ENCODE measurements at regions not wholly inside any gene's neighbourhood (a gene's known extent, or its start where the extent isn't known, plus 50 kb on each side); places are given as distances from the start of the nearest gene placed in this dataset.

- FAIRE-seq, result no peak
These were observed 90.5 kb upstream of the EYA2 start for GRCh38 chr20:46804126-46804525.

GRCh38 chr20:46805836-46806235 is 88.8 kb upstream of the EYA2 start:
- no peaks in the 10 kb centered on the region for H3K79me2 ChIP-seq (ENCODE audit: control insufficient read depth, insufficient read depth, low read length)
- FAIRE-seq, result no peak
- no peaks in the 10 kb centered on the region for H4K20me1 ChIP-seq (ENCODE audit: control insufficient read depth, extremely low read depth, insufficient read depth, low read length)
- H3K4me2 ChIP-seq (ENCODE audit: control insufficient read depth, extremely low read depth, insufficient read depth, low read depth, low read length), result no peak overlapping the region
- H3K9ac ChIP-seq (ENCODE audit: control insufficient read depth, extremely low read depth, insufficient read depth, low read length), result no peak overlapping the region
- dilution Hi-C loops (cut with MboI; ENCODE audit: extremely low pct_ligation_motif_present, low sequenced_read_pairs), result no loop called here
- H3K9me3 ChIP-seq (ENCODE audit: control insufficient read depth, low read depth, low read length), result no peaks in the 10 kb centered on the region
- H3K27me3 ChIP-seq (ENCODE audit: control insufficient read depth, extremely low read depth, insufficient read depth, low read length), result peaks cover 10% of the 10 kb centered on the region
- DNase-seq (ENCODE audit: low read depth, low spot score), result no peak
- no peak overlapping the region for H3K4me3 ChIP-seq (ENCODE audit: control insufficient read depth in 2 of 3, extremely low read depth in 1 of 3, insufficient read depth in 2 of 3, low read depth in 1 of 3, low read length in 3 of 3)
- H2AFZ ChIP-seq (ENCODE audit: control insufficient read depth, low read length), result no peak overlapping the region
- H3K9me1 ChIP-seq (ENCODE audit: control insufficient read depth, extremely low read depth, insufficient read depth, low read length), result no peaks in the 10 kb centered on the region
- TF ChIP-seq EZH2 (IDR thresholded peaks at IDR 0.05; ENCODE audit: low read length) (no peak), CTCF (optimal IDR thresholded peaks at IDR 0.05 in 1 of 3, IDR thresholded peaks at IDR 0.05 in 1 of 3, conservative IDR thresholded peaks at IDR 0.05 in 1 of 3; ENCODE audit: extremely low read depth in 1 of 3, insufficient read depth in 2 of 3, low read length in 3 of 3) (no peak)
- H3K36me3 ChIP-seq (ENCODE audit: control insufficient read depth in 2 of 2, extremely low read depth in 1 of 2, insufficient read depth in 2 of 2, low read length in 2 of 2), result no peaks in the 10 kb centered on the region
- H3K4me1 ChIP-seq (ENCODE audit: control insufficient read depth, extremely low read depth, insufficient read depth, low read length), result no peaks in the 10 kb centered on the region
- no peak overlapping the region for H3K27ac ChIP-seq (ENCODE audit: control insufficient read depth, insufficient read depth, low read length)

More at GRCh38 chr20:46804126-46804525, 90.5 kb upstream of the EYA2 start:
- TF ChIP-seq CTCF (optimal IDR thresholded peaks at IDR 0.05 in 1 of 3, IDR thresholded peaks at IDR 0.05 in 1 of 3, conservative IDR thresholded peaks at IDR 0.05 in 1 of 3; ENCODE audit: extremely low read depth in 1 of 3, insufficient read depth in 2 of 3, low read length in 3 of 3) (no peak), EZH2 (IDR thresholded peaks at IDR 0.05; ENCODE audit: low read length) (no peak)
- Histone ChIP-seq H3K9me3 (ENCODE audit: control insufficient read depth, low read depth, low read length) (no peaks in the 10 kb centered on the region), H3K79me2 (ENCODE audit: control insufficient read depth, insufficient read depth, low read length) (no peaks in the 10 kb centered on the region), H4K20me1 (ENCODE audit: control insufficient read depth, extremely low read depth, insufficient read depth, low read length) (no peaks in the 10 kb centered on the region), H3K4me3 (ENCODE audit: control insufficient read depth in 2 of 3, extremely low read depth in 1 of 3, insufficient read depth in 2 of 3, low read depth in 1 of 3, low read length in 3 of 3) (no peak overlapping the region), H3K9me1 (ENCODE audit: control insufficient read depth, extremely low read depth, insufficient read depth, low read length) (no peaks in the 10 kb centered on the region), H3K4me1 (ENCODE audit: control insufficient read depth, extremely low read depth, insufficient read depth, low read length) (no peaks in the 10 kb centered on the region), H3K4me2 (ENCODE audit: control insufficient read depth, extremely low read depth, insufficient read depth, low read depth, low read length) (no peak overlapping the region), H3K36me3 (ENCODE audit: control insufficient read depth in 2 of 2, extremely low read depth in 1 of 2, insufficient read depth in 2 of 2, low read length in 2 of 2) (no peaks in the 10 kb centered on the region), H3K27ac (ENCODE audit: control insufficient read depth, insufficient read depth, low read length) (no peak overlapping the region), H3K9ac (ENCODE audit: control insufficient read depth, extremely low read depth, insufficient read depth, low read length) (no peak overlapping the region), H3K27me3 (ENCODE audit: control insufficient read depth, extremely low read depth, insufficient read depth, low read length) (no peaks in the 10 kb centered on the region), H2AFZ (ENCODE audit: control insufficient read depth, low read length) (no peak overlapping the region)
- no peak for DNase-seq (ENCODE audit: low read depth, low spot score)
- dilution Hi-C loops (cut with MboI; ENCODE audit: extremely low pct_ligation_motif_present, low sequenced_read_pairs), result no loop called here
